ENCODE measurements at regions not wholly inside any gene's neighbourhood (a gene's known extent, or its start where the extent isn't known, plus 50 kb on each side); places are given as distances from the start of the nearest gene placed in this dataset.

- WGBS, 4 donors, result 82 to 90% (median 83%) methylated on average over 5 of the region's 5 CpGs
- no peak for TF ChIP-seq POLR2A (IDR thresholded peaks at IDR 0.05)
- TF ChIP-seq, protein P1, sequence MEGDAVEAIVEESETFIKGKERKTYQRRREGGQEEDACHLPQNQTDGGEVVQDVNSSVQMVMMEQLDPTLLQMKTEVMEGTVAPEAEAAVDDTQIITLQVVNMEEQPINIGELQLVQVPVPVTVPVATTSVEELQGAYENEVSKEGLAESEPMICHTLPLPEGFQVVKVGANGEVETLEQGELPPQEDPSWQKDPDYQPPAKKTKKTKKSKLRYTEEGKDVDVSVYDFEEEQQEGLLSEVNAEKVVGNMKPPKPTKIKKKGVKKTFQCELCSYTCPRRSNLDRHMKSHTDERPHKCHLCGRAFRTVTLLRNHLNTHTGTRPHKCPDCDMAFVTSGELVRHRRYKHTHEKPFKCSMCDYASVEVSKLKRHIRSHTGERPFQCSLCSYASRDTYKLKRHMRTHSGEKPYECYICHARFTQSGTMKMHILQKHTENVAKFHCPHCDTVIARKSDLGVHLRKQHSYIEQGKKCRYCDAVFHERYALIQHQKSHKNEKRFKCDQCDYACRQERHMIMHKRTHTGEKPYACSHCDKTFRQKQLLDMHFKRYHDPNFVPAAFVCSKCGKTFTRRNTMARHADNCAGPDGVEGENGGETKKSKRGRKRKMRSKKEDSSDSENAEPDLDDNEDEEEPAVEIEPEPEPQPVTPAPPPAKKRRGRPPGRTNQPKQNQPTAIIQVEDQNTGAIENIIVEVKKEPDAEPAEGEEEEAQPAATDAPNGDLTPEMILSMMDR (IDR thresholded peaks at IDR 0.05), result no peak
- Histone ChIP-seq H3K9me3 (replicated peaks in 1 of 3) (no peaks in the 10 kb centered on the region), H3K36me3 (replicated peaks in 1 of 2) (no peaks in the 10 kb centered on the region), H3K4me1 (replicated peaks in 1 of 2) (no peaks in the 10 kb centered on the region), H3K27me3 (no peaks in the 10 kb centered on the region), H3K4me3 (no peak overlapping the region), H3K27ac (no peak overlapping the region)
- DNase-seq, result no peak
- intact Hi-C loops (cut with DNase I), result no loop called here
Observed at GRCh38 chr2:145168091-145168490, 648.2 kb upstream of the ZEB2 start.

- intact Hi-C loops (cut with DNase I), result no loop called here
- TF ChIP-seq, protein P1 (IDR thresholded peaks at IDR 0.05), result no peak
- TF ChIP-seq POLR2A (IDR thresholded peaks at IDR 0.05), result no peak
- DNase-seq, result no peak
- no peaks in the 10 kb centered on the region for H3K4me1 ChIP-seq (replicated peaks in 1 of 2)
- H3K4me3 ChIP-seq, result no peak overlapping the region
- no peaks in the 10 kb centered on the region for H3K9me3 ChIP-seq (replicated peaks in 1 of 3)
- H3K36me3 ChIP-seq (replicated peaks in 1 of 2), result no peaks in the 10 kb centered on the region
- no peak overlapping the region for H3K27ac ChIP-seq
- H3K27me3 ChIP-seq, result no peaks in the 10 kb centered on the region
Observed at GRCh38 chr2:145166731-145167302, 646.9 kb upstream of the ZEB2 start.

GRCh38 chr2:145161656-145162055 lies 641.7 kb upstream of the ZEB2 start:
- 81 to 88% (median 86%) methylated on average over 2 of the region's 2 CpGs for WGBS, 4 donors
- Histone ChIP-seq H3K4me1 (replicated peaks in 1 of 2) (no peaks in the 10 kb centered on the region), H3K27me3 (no peaks in the 10 kb centered on the region), H3K36me3 (replicated peaks in 1 of 2) (no peaks in the 10 kb centered on the region), H3K27ac (no peak overlapping the region), H3K9me3 (replicated peaks in 1 of 3) (no peaks in the 10 kb centered on the region), H3K4me3 (no peak overlapping the region)
- no peak for DNase-seq
- intact Hi-C loops (cut with DNase I), result no loop called here
- TF ChIP-seq POLR2A (IDR thresholded peaks at IDR 0.05), result no peak
- TF ChIP-seq, protein P1 (IDR thresholded peaks at IDR 0.05), result no peak

DNA sequence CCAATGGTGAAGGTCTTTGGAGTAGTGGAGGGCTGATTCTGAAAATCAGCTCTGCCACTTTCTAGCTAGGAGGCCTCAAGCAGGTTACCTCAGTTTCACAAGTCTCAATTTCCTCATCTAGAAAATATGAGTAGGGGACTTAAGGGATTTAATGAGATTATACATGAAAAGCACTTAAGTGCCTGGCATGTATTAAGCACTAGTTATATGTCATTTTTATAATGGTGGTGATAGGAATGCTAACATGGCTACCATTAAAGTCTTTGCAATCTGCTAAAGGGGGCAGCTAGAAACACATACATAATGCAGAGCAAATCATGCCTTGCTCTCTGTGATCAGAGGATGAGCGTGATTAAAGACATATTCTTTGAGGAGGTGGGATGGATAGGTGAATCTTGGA lies 640.9 kb upstream of the ZEB2 start:
- Histone ChIP-seq H3K4me3 (no peak overlapping the region), H3K27ac (no peak overlapping the region), H3K4me1 (replicated peaks in 1 of 2) (no peaks in the 10 kb centered on the region), H3K9me3 (replicated peaks in 1 of 3) (no peaks in the 10 kb centered on the region), H3K27me3 (no peaks in the 10 kb centered on the region), H3K36me3 (replicated peaks in 1 of 2) (no peaks in the 10 kb centered on the region)
- TF ChIP-seq, protein P1 (IDR thresholded peaks at IDR 0.05), result no peak
- TF ChIP-seq POLR2A (IDR thresholded peaks at IDR 0.05), result no peak
- no peak for DNase-seq
- WGBS, 4 donors, result 80 to 96% (median 92%) methylated on average over 1 of the region's 1 CpG
- intact Hi-C loops (cut with DNase I), result no loop called here
